ENCODE measurements at regions not wholly inside any gene's neighbourhood (a gene's known extent, or its start where the extent isn't known, plus 50 kb on each side); places are given as distances from the start of the nearest gene placed in this dataset.
"Not testable (repeated sequence)": the region's sequence is repeated elsewhere in the genome, so short reads cannot be mapped to it uniquely, and the experiment has no call there.

- ATAC-seq, result no peak
- DNase-seq, result no peak
Measured at GRCh38 chr1:68868606-68869005, 371.7 kb upstream of the DEPDC1 start.

GRCh38 chr1:68873144-68873543, 376.3 kb upstream of the DEPDC1 start:
- ATAC-seq, result no peak
- DNase-seq, result no peak

GRCh38 chr1:68881330-68882194, 384.7 kb upstream of the DEPDC1 start:
- not testable (repeated sequence) for DNase-seq, ATAC-seq

DNA sequence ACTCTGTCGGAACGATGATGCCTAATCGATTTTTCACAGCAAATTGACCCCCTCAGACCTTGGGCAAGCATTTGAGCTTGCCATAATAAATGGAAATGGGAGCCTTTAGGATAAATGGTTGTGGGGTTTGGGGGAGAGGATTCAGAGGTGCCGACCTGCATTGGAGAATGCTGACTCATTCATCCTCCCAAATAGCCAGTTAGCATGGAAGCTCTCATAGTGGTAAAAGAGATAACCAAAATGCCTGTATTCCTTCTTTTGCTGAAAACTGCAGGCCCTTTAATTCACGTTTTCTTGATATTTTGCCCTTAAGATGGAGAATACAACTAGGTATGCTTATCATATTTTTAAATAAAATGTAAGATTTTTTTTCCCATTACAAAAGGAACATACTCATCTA, 392.6 kb upstream of the DEPDC1 start:
- DNase-seq (no peak), ATAC-seq (no peak)

DNA sequence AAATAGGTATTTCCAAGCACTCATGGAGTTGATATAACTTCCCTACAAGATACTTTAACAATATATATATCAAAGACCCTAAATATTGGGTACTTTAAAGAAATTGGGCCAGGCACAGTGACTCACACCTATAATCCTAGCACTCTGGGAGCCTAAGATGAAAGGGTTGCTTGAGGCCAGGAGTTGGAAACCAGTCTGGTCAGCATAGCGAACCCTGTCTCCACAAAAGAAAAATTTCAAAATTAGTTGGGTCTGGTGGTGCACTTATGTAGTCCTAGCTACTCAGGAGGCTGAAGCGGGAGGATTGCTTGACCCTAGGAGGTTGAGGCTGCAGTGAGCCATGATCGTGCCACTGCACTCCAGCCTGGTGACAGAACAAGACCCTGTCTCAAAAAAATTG, 393.9 kb upstream of the DEPDC1 start:
- ATAC-seq, result no peak
- no peak for DNase-seq

- ATAC-seq (no peak), DNase-seq (no peak)
Measured at GRCh38 chr1:68904477-68904876, 407.6 kb upstream of the DEPDC1 start.

DNA sequence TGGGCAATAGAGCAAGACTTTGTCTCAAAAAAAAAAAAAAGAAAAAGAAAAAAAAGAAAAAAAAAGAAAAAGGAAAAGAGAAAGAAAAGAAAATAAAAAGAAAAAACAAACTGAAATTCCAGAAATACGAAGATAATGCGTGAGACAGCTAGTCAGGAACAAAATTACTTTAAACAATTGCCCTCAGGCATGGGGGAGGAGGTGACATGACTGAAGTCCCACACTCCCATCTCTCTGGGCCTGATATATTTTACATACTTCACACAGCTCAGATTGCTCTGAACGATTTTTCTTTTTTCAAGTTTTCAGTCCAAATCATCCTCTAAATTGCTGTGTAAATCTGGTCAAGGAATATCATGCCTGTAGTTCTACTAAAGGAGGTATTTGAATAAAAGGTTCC, 409.5 kb upstream of the DEPDC1 start:
- no peak for ATAC-seq

GRCh38 chr1:68907491-68907890, 410.6 kb upstream of the DEPDC1 start:
- DNase-seq (no peak), ATAC-seq (no peak)

More for the DNA sequence above, 409.5 kb upstream of the DEPDC1 start:
- DNase-seq, result no peak

DNA sequence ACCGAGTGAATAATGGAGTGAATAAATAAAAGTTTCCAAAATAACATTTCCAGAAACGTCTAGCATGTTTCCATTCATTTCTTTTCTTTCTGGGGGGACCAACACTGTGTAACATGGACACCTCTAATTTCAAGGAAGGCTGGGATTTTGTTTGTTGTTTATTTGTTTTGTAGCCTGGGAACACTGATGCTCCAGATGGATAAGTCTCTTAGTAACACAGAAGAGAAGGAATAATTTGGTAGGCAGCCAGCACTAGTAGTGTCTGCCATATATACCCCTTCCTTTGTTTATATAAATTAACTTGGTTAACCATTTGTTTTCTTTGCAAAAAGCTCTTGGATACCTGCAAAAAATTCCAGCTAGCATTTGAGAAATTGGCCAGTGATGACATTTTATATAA, 411.4 kb upstream of the DEPDC1 start:
- DNase-seq (no peak), ATAC-seq (no peak)

DNA sequence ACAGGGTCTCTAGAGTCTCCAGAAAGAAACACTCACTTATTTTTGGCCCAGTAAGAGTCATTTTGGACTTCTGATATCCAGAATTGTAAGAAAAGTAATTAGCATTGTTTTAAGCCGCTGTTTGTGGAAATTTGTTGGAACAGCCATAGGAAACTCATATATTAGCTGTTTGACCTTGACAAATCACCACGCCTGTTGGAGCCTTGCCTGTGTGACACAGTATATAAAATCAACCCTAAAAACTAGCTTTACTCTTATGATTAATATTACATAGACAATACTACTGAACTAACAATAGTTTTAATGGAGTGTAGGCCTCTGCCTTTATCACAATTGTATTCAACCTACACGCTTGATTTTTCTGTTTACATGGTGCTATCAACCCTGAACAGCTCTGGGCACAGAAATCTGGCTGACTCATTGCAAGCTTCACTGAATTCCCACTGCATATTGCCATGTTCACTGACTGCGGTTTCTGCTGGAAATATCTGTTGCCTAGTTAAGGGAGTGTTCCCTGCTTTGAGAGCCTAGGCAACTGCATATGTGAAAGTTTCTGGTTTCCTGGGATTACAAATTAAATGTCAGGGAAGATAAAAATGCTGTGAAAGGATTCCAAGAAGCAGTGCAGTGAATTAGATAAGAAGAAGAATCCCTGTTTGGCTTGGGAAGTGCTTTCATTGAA, 419.5 kb upstream of the DEPDC1 start:
- ATAC-seq, result no peak
- DNase-seq, result no peak

GRCh38 chr1:68917456-68917855, 420.6 kb upstream of the DEPDC1 start:
- ATAC-seq, result no peak

DNA sequence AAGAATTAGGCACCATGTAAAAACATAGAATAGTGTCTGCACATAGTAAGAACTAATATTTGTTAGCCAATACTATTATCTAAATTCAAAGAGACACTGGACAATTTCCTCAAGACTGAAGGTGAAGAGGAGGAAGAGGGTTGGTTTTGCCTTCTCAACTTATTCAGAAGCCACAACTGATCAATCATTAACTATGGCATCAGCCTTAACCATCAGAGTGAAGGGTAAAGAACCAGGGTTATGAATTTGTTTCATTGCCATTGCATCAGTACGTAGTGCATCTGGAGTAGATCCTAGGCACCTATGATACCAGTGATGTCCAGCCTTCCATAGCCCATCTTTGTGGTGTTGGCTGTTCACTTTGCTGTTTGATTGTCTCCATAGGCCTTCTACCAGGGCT, 421.7 kb upstream of the DEPDC1 start:
- ATAC-seq (no peak), DNase-seq (no peak)

More at GRCh38 chr1:68917456-68917855, 420.6 kb upstream of the DEPDC1 start:
- no peak for DNase-seq

DNA sequence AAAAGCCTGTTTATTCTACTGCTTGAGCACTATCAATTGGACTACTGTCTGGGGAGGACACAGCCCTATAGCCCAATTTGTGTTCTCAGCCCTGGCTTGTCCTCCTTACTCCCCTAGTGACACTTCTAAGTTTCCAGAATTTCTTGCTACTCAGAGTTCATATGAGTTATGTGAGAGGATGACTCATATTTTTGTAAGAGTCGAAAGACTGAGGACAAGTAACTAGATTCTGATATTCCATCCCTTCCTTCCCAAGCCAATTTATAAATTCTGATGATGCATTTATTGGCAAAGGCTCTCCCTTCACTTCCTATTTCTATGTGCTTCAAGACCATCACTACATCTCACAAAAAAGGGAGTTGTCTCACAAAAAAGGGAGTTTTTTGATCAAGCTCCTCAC, 422.2 kb upstream of the DEPDC1 start:
- ATAC-seq (no peak), DNase-seq (no peak)

- ATAC-seq, DNase-seq: not testable (repeated sequence)
Measured at GRCh38 chr1:68923475-68924088, 426.7 kb upstream of the DEPDC1 start.

- no peak for ATAC-seq
Measured at GRCh38 chr1:68930101-68930500, 433.2 kb upstream of the DEPDC1 start.

GRCh38 chr1:68936530-68936929, 439.6 kb upstream of the DEPDC1 start:
- DNase-seq (no peak), ATAC-seq (no peak)

More at GRCh38 chr1:68930101-68930500, 433.2 kb upstream of the DEPDC1 start:
- DNase-seq, result no peak

- ATAC-seq (no peak), DNase-seq (no peak)
Measured at GRCh38 chr1:68938051-68938666, 441.3 kb upstream of the DEPDC1 start.

DNA sequence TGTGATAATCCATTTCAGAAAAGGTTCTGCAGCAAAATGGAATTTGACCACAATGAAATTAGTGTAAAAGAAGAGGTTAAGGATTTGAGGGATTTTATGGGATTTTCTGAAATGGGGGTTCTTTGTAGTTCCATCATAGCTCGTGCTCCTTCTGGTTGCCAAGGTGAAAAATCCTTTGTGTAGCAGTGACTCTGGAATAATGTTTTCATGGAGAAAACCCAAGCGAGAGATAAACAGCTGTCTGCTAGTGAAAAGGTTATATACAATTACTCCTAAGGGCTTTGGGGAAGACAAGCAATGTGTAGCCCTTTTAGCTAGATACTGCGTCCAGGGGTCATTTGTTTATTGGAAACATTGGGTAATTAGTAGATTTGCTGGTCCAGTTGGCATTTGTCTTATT, 453.2 kb upstream of the DEPDC1 start:
- no peak for ATAC-seq

GRCh38 chr1:68953311-68953710, 456.4 kb upstream of the DEPDC1 start:
- ATAC-seq (no peak), DNase-seq (no peak)

More for the DNA sequence above, 453.2 kb upstream of the DEPDC1 start:
- no peak for DNase-seq

DNA sequence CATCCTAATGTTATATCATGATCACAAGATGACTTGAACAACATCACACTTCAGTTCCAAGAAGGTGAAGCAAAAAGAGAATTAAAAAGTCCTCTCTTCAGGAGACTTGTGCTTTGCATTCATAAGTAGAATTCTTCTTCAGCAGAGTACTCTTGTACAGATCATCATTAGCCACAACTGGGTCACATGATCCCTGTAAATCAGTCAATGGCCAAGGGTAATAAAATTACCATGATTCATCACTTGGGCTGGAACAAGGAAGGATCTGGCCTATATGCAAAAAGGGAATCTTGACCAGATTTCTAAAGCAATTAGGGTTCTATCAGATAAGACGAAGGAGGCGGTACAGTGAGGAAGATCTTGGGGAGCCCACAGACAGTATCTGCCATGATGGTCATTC, 458.0 kb upstream of the DEPDC1 start:
- no peak for DNase-seq
- ATAC-seq, result no peak

GRCh38 chr1:68955424-68955823, 458.5 kb upstream of the DEPDC1 start:
- ATAC-seq, result no peak

GRCh38 chr1:68958958-68959357, 462.1 kb upstream of the DEPDC1 start:
- no peak for ATAC-seq
- no peak for DNase-seq

More at GRCh38 chr1:68955424-68955823, 458.5 kb upstream of the DEPDC1 start:
- no peak for DNase-seq

Data from stimulated activated naive CD8-positive, alpha-beta T cell treated with anti-CD3 and anti-CD28 coated beads, Interleukin-15, Interleukin-2, amounts not matched to agents 100 U/mL and 50 U/mL, for 24 hours (primary cell).